B cell (primary cell): ENCODE measurements at regions not wholly inside any gene's neighbourhood (a gene's known extent, or its start where the extent isn't known, plus 50 kb on each side); places are given as distances from the start of the nearest gene placed in this dataset.

ENCODE experiments used
- ATAC-seq: fragments of 200-7000 bp; cut with Tn5 transposase; one replicate; pipeline ENCODE4 v1.10.0; 2021; ENCODE audit warnings: low read depth, mild to moderate bottlenecking, moderate number of reproducible peaks, moderate library complexity
- CTCF ChIA-PET: fragments of 350-600 bp; sonication (Branson Sonifier 250); formaldehyde crosslinking; loops from one replicate; lab custom pipeline; 2021; ENCODE audit warnings: antibody characterized with exemption, inconsistent platforms; lab: Charles Lee
- POLR2A ChIA-PET: fragments of 350-600 bp; sonication (Branson Sonifier 250); formaldehyde crosslinking; loops from one replicate; lab custom pipeline; 2021; ENCODE audit warnings: antibody characterized with exemption; lab: Charles Lee
- DNase-seq: peaks from one replicate; pipeline ENCODE4 v3.0.0; 2013
- H2AFZ ChIP-seq: 2 replicates; pipeline ENCODE4 v1.6.1; 2012; ENCODE audit warnings: mild to moderate bottlenecking, low read depth, low read length; ENCODE audit not compliant: insufficient read depth, poor library complexity, severe bottlenecking
- H3K27ac ChIP-seq, 2 donors: 1 replicate in 1 of 2; 2 replicates in 1 of 2; pipeline ENCODE4 v1.5.1; 2012 to 2013; ENCODE audit warnings: low read length in 2 of 2, mild to moderate bottlenecking in 2 of 2, moderate library complexity in 1 of 2
- H3K27me3 ChIP-seq, 4 experiments: fragments of 200-600 bp in 1 of 4; sonication (generic) in 1 of 4; replicated peaks in 1 of 4; 1 replicate in 2 of 4; 2 replicates in 2 of 4; pipeline versions ENCODE4 v1.6.1 to v1.7.0; 2013 to 2016; ENCODE audit warnings: low read length in 3 of 4, mild to moderate bottlenecking in 2 of 4, mixed read lengths in 1 of 4, moderate library complexity in 1 of 4; ENCODE audit not compliant: insufficient read depth in 4 of 4, control insufficient read depth in 3 of 4; ENCODE audit errors: control extremely low read depth in 1 of 4
- H3K36me3 ChIP-seq, 2 experiments: replicated peaks in 1 of 2; 1 replicate in 1 of 2; 2 replicates in 1 of 2; pipeline versions ENCODE4 v1.6.1 to v1.7.1; 2013; ENCODE audit warnings: low read length in 1 of 2; ENCODE audit not compliant: insufficient read depth in 2 of 2, control insufficient read depth in 1 of 2; ENCODE audit errors: control extremely low read depth in 1 of 2, extremely low read depth in 1 of 2
- H3K4me1 ChIP-seq, 2 donors: fragments of 200-600 bp in 1 of 2; sonication (generic) in 1 of 2; 1 replicate in 1 of 2; 2 replicates in 1 of 2; pipeline versions ENCODE4 v1.5.1 to v1.6.1; 2013 to 2017; ENCODE audit warnings: low read length in 2 of 2; ENCODE audit not compliant: control insufficient read depth in 2 of 2, insufficient read depth in 2 of 2
- H3K4me2 ChIP-seq: replicated peaks from 2 replicates; pipeline ENCODE3; 2012; ENCODE audit warnings: mild to moderate bottlenecking, low read depth, low read length; ENCODE audit not compliant: poor library complexity, severe bottlenecking
- H3K4me3 ChIP-seq, 5 experiments: fragments of 200-600 bp in 1 of 5; sonication (generic) in 1 of 5; 1 replicate in 3 of 5; 2 replicates in 2 of 5; pipeline versions ENCODE4 v1.5.1 to v1.7.0; 2011 to 2016; ENCODE audit warnings: low read length in 4 of 5, mild to moderate bottlenecking in 4 of 5, low read depth in 2 of 5, control low read depth in 1 of 5, moderate library complexity in 1 of 5; ENCODE audit not compliant: insufficient read depth in 1 of 5; ENCODE audit errors: control extremely low read depth in 1 of 5, extremely low read depth in 1 of 5
- H3K79me2 ChIP-seq: fragments of 200-600 bp; sonication (generic); one replicate; pipeline ENCODE4 v1.6.0; 2016; ENCODE audit warnings: low read length; ENCODE audit not compliant: control insufficient read depth, insufficient read depth
- H3K9ac ChIP-seq: fragments of 200-600 bp; sonication (generic); 2 replicates; pipeline ENCODE4 v1.6.1; 2017; ENCODE audit warnings: mild to moderate bottlenecking, low read length, moderate library complexity
- H3K9me3 ChIP-seq, 3 donors: one replicate each; pipeline versions ENCODE4 v1.6.1 to v1.7.1; 2013; ENCODE audit warnings: low read length in 2 of 3; ENCODE audit not compliant: control insufficient read depth in 2 of 3, insufficient read depth in 1 of 3; ENCODE audit errors: control extremely low read depth in 1 of 3
- H4K20me1 ChIP-seq: 2 replicates; pipeline ENCODE4 v1.6.0; 2012; ENCODE audit warnings: mild to moderate bottlenecking, low read length; ENCODE audit not compliant: insufficient read depth, control insufficient read depth, poor library complexity, severe bottlenecking
- H3K27ac Mint-ChIP-seq: one replicate; pipeline ENCODE4 v1.8.0; 2021; ENCODE audit warnings: mixed read lengths
- H3K27me3 Mint-ChIP-seq: one replicate; pipeline ENCODE4 v1.8.0; 2021; ENCODE audit warnings: mixed read lengths
- H3K4me1 Mint-ChIP-seq: one replicate; pipeline ENCODE4 v1.8.0; 2021; ENCODE audit warnings: mixed read lengths
- H3K4me3 Mint-ChIP-seq: one replicate; pipeline ENCODE4 v1.8.0; 2021; ENCODE audit warnings: mixed read lengths
- H3K9me3 Mint-ChIP-seq: one replicate; pipeline ENCODE4 v1.8.0; 2022; ENCODE audit warnings: mixed read lengths; ENCODE audit not compliant: insufficient read depth
- CTCF ChIP-seq: fragments of 200-600 bp; IDR thresholded peaks from one replicate; pipeline ENCODE4 v1.8.0; 2022; ENCODE audit warnings: antibody characterized with exemption, mild to moderate bottlenecking
- EZH2 ChIP-seq: IDR thresholded peaks from 2 replicates; pipeline ENCODE4 v1.6.1; 2012; ENCODE audit warnings: borderline replicate concordance, low read depth, mild to moderate bottlenecking, moderate library complexity, low read length; ENCODE audit not compliant: insufficient read depth, poor library complexity, severe bottlenecking
- WGBS: methylation state at CpG from one replicate; pipeline ENCODE4 v1.1.5; 2013; ENCODE audit warnings: missing lambda C conversion rate; ENCODE audit not compliant: insufficient coverage; 5-methylcytosine and 5-hydroxymethylcytosine counted together
- intact Hi-C: fragments of 100-400 bp; cut with micrococcal nuclease; formaldehyde crosslinking; loops from one replicate; pipeline ENCODE4 v1.10.0; 2022

- no peaks in the 10 kb centered on the region for H3K27me3 ChIP-seq
Measured at GRCh38 chr3:118761291-118761606, 273.4 kb downstream of the IGSF11 start.

GRCh38 chr3:118765636-118766305 lies 268.9 kb downstream of the IGSF11 start:
- no peaks in the 10 kb centered on the region for H4K20me1 ChIP-seq
- no peak for DNase-seq
- POLR2A ChIA-PET, result no interaction called here

More at GRCh38 chr3:118761291-118761606, 273.4 kb downstream of the IGSF11 start:
- no peaks in the 10 kb centered on the region for H4K20me1 ChIP-seq
- H3K9me3 ChIP-seq, result peaks cover 0 to 5% (median 0%) of the 10 kb centered on the region in 3 donors
- TF ChIP-seq EZH2 (no peak), CTCF (no peak)
- no peak overlapping the region for H3K4me3 ChIP-seq
- H2AFZ ChIP-seq, result no peak overlapping the region
- no peaks in the 10 kb centered on the region for H3K9me3 Mint-ChIP-seq
- no peak overlapping the region for H3K4me2 ChIP-seq
- no peak overlapping the region for H3K27ac ChIP-seq
- ChIA-PET CTCF (no interaction called here), POLR2A (no interaction called here)
- H3K36me3 ChIP-seq, result no peaks in the 10 kb centered on the region
- no peaks in the 10 kb centered on the region for H3K79me2 ChIP-seq
- no peak overlapping the region for H3K27ac Mint-ChIP-seq
- ATAC-seq (no peak), DNase-seq (no peak)
- H3K4me1 Mint-ChIP-seq, result no peaks in the 10 kb centered on the region
- H3K9ac ChIP-seq, result no peak overlapping the region
- no peaks in the 10 kb centered on the region for H3K4me1 ChIP-seq
- intact Hi-C loops, result no loop called here
- H3K27me3 Mint-ChIP-seq, result no peaks in the 10 kb centered on the region
- no peak overlapping the region for H3K4me3 Mint-ChIP-seq

More at GRCh38 chr3:118765636-118766305, 268.9 kb downstream of the IGSF11 start:
- no peak overlapping the region for H3K4me3 Mint-ChIP-seq
- no peaks in the 10 kb centered on the region for H3K4me1 Mint-ChIP-seq
- no peaks in the 10 kb centered on the region for H3K27me3 Mint-ChIP-seq
- no peak overlapping the region for H3K27ac Mint-ChIP-seq
- Histone ChIP-seq H3K36me3 (no peaks in the 10 kb centered on the region), H3K9me3 (no peaks in the 10 kb centered on the region), H3K27me3 (no peaks in the 10 kb centered on the region), H3K79me2 (no peaks in the 10 kb centered on the region), H3K27ac (no peak overlapping the region), H3K9ac (no peak overlapping the region), H3K4me2 (no peak overlapping the region), H2AFZ (no peak overlapping the region), H3K4me3 (no peak overlapping the region), H3K4me1 (no peaks in the 10 kb centered on the region)
- no peak for TF ChIP-seq CTCF
- no peak for TF ChIP-seq EZH2
- no peak for ATAC-seq
- CTCF ChIA-PET, result no interaction called here
- WGBS, result no CpG with 5 or more reads among the region's 3 CpGs
- H3K9me3 Mint-ChIP-seq, result no peaks in the 10 kb centered on the region
- intact Hi-C loops, result no loop called here
